ENCODE measurements at regions not wholly inside any gene's neighbourhood (a gene's known extent, or its start where the extent isn't known, plus 50 kb on each side); places are given as distances from the start of the nearest gene placed in this dataset.

- TF ChIP-seq POLR2AphosphoS5 (IDR thresholded peaks at IDR 0.05) (no peak), POLR2A (IDR thresholded peaks at IDR 0.05) (no peak), CTCF (IDR thresholded peaks at IDR 0.05 in 8 of 11, conservative IDR thresholded peaks at IDR 0.05 in 3 of 11) (no peak)
These were observed 65.6 kb upstream of the PCGF5 start for GRCh38 chr10:91154842-91155241.
